GM23248 (cell line): ENCODE measurements at regions not wholly inside any gene's neighbourhood (a gene's known extent, or its start where the extent isn't known, plus 50 kb on each side); places are given as distances from the start of the nearest gene placed in this dataset.

Experiments used
- DNase-seq: peaks from one replicate; pipeline ENCODE4 v3.0.0-alpha.2; 2015
- H2AFZ ChIP-seq: fragments of 200-600 bp; sonication (generic); 2 replicates; pipeline ENCODE4 v1.6.1; 2016; ENCODE audit warnings: antibody characterized with exemption
- H3F3A ChIP-seq: fragments of 200-600 bp; sonication (generic); 2 replicates; pipeline ENCODE4 v1.6.1; 2016; ENCODE audit warnings: mild to moderate bottlenecking, antibody characterized with exemption, mixed run types; ENCODE audit not compliant: insufficient read depth
- H3K27ac ChIP-seq: fragments of 200-600 bp; sonication (generic); 2 replicates; pipeline ENCODE4 v1.5.1; 2016; ENCODE audit warnings: mild to moderate bottlenecking
- H3K27me3 ChIP-seq: fragments of 200-600 bp; sonication (generic); replicated peaks from 2 replicates; pipeline ENCODE4 v1.6.1; 2016; ENCODE audit warnings: mild to moderate bottlenecking; ENCODE audit not compliant: insufficient read depth
- H3K36me3 ChIP-seq: fragments of 200-600 bp; sonication (generic); 2 replicates; pipeline ENCODE4 v1.6.1; 2016; ENCODE audit warnings: low read depth, mild to moderate bottlenecking
- H3K4me1 ChIP-seq: fragments of 200-600 bp; sonication (generic); 2 replicates; pipeline ENCODE4 v1.6.1; 2016; ENCODE audit warnings: mild to moderate bottlenecking; ENCODE audit not compliant: insufficient read depth
- H3K4me2 ChIP-seq: fragments of 200-600 bp; sonication (generic); one replicate; pipeline ENCODE4 v1.6.1; 2016; ENCODE audit warnings: mild to moderate bottlenecking; ENCODE audit not compliant: unreplicated experiment
- H3K4me3 ChIP-seq: fragments of 200-600 bp; sonication (generic); 2 replicates; pipeline ENCODE4 v1.5.1; 2016; ENCODE audit warnings: mild to moderate bottlenecking
- H3K79me2 ChIP-seq: fragments of 200-600 bp; sonication (generic); 2 replicates; pipeline ENCODE4 v1.6.1; 2016; ENCODE audit warnings: mild to moderate bottlenecking; ENCODE audit not compliant: insufficient read depth
- H3K9ac ChIP-seq: fragments of 200-600 bp; sonication (generic); 2 replicates; pipeline ENCODE4 v1.6.1; 2016; ENCODE audit warnings: mild to moderate bottlenecking
- H3K9me2 ChIP-seq: fragments of 200-600 bp; sonication (generic); 2 replicates; pipeline ENCODE4 v1.6.1; 2016; ENCODE audit warnings: mixed run types, mild to moderate bottlenecking, moderate library complexity; ENCODE audit not compliant: insufficient read depth
- H3K9me3 ChIP-seq: fragments of 200-600 bp; sonication (generic); one replicate; pipeline ENCODE4 v1.6.1; 2017; ENCODE audit warnings: low read depth
- H4K20me1 ChIP-seq: fragments of 200-600 bp; sonication (generic); 2 replicates; pipeline ENCODE4 v1.6.0; 2016; ENCODE audit not compliant: insufficient read depth
- EZH2 ChIP-seq: fragments of 200-600 bp; sonication (generic); IDR thresholded peaks from 2 replicates; pipeline ENCODE4 v1.6.1; 2018; ENCODE audit warnings: antibody characterized with exemption, mild to moderate bottlenecking; ENCODE audit not compliant: insufficient read depth, poor library complexity, severe bottlenecking
- EZH2phosphoT487 ChIP-seq: fragments of 200-600 bp; sonication (generic); IDR thresholded peaks from 2 replicates; pipeline ENCODE4 v1.6.1; 2018; ENCODE audit warnings: antibody characterized with exemption, moderate library complexity, mild to moderate bottlenecking, low read depth; ENCODE audit not compliant: insufficient read depth
- WGBS, 2 experiments: methylation state at CpG; one replicate each; pipeline ENCODE4 v1.1.6; 2015 to 2017; ENCODE audit warnings: low lambda C conversion rate in 2 of 2, low coverage in 1 of 2; ENCODE audit errors: missing lambda C conversion rate in 2 of 2; 5-methylcytosine and 5-hydroxymethylcytosine counted together
- in situ Hi-C: fragments of 300-500 bp; cut with MboI; formaldehyde crosslinking; loops from 2 replicates; pipeline ENCODE4 v1.15.0; 2020

GRCh38 chr6:53446151-53446550, 97.4 kb upstream of the ELOVL5 start:
- DNase-seq = no peak
- no peaks in the 10 kb centered on the region for H3K36me3 ChIP-seq
- 36 to 37% methylated on average over 2 of the region's 2 CpGs for WGBS, 2 experiments
- peaks cover 5% of the 10 kb centered on the region for H3F3A ChIP-seq
- no peak overlapping the region for H3K4me2 ChIP-seq
- no peaks in the 10 kb centered on the region for H3K79me2 ChIP-seq
- in situ Hi-C loops = loop anchor here (25.0 kb wide), 1 partner anchor 259 kb away; no protein-coding TSS in a partner anchor
- H4K20me1 ChIP-seq = no peaks in the 10 kb centered on the region
- H3K9me3 ChIP-seq = no peaks in the 10 kb centered on the region
- no peak overlapping the region for H3K9ac ChIP-seq
- H3K4me1 ChIP-seq = peaks cover 12% of the 10 kb centered on the region
- TF ChIP-seq EZH2phosphoT487 = no peak
- no peak for TF ChIP-seq EZH2
- no peak overlapping the region for H3K27ac ChIP-seq
- H3K4me3 ChIP-seq = no peak overlapping the region
- H2AFZ ChIP-seq = no peak overlapping the region
- H3K27me3 ChIP-seq = no peaks in the 10 kb centered on the region
- H3K9me2 ChIP-seq = no peaks in the 10 kb centered on the region

- Histone ChIP-seq H4K20me1 (no peaks in the 10 kb centered on the region), H3K27me3 (no peaks in the 10 kb centered on the region), H3K79me2 (no peaks in the 10 kb centered on the region), H3K9me2 (no peaks in the 10 kb centered on the region), H2AFZ (no peak overlapping the region), H3K4me3 (no peak overlapping the region), H3F3A (peaks cover 30% of the 10 kb centered on the region), H3K9me3 (no peaks in the 10 kb centered on the region), H3K4me2 (peak overlapping the region; percentile 26), H3K4me1 (peaks cover 53% of the 10 kb centered on the region), H3K27ac (peak overlapping the region; percentile 75), H3K9ac (0 out of 2 replicates have a peak overlapping the region, but pooled peaks have one; percentile 16), H3K36me3 (no peaks in the 10 kb centered on the region)
- in situ Hi-C loops = loop anchor here (25.0 kb wide), 1 partner anchor 254 kb away; no protein-coding TSS in a partner anchor
- no peak for TF ChIP-seq EZH2phosphoT487
- no peak for TF ChIP-seq EZH2
- WGBS, 2 experiments = 53 to 66% methylated on average over 3 of the region's 3 CpGs
- peak; percentile 83 for DNase-seq
Measured at GRCh38 chr6:53441761-53442160, 93.0 kb upstream of the ELOVL5 start.

GRCh38 chr6:53441035-53441493, 92.3 kb upstream of the ELOVL5 start:
- Histone ChIP-seq H3K4me2 (peak overlapping the region; percentile 42), H3K27ac (peak overlapping the region; percentile 75), H3K9me3 (no peaks in the 10 kb centered on the region), H4K20me1 (no peaks in the 10 kb centered on the region), H3K36me3 (no peaks in the 10 kb centered on the region), H3K9ac (0 out of 2 replicates have a peak overlapping the region, but pooled peaks have one; percentile 16), H2AFZ (no peak overlapping the region), H3K4me3 (no peak overlapping the region), H3K4me1 (peaks cover 56% of the 10 kb centered on the region), H3K79me2 (no peaks in the 10 kb centered on the region), H3K27me3 (no peaks in the 10 kb centered on the region), H3K9me2 (no peaks in the 10 kb centered on the region), H3F3A (peaks cover 31% of the 10 kb centered on the region)
- in situ Hi-C loops = loop anchor here (25.0 kb wide), 1 partner anchor 254 kb away; no protein-coding TSS in a partner anchor
- peak; percentile 67 for DNase-seq
- TF ChIP-seq EZH2phosphoT487 = no peak
- TF ChIP-seq EZH2 = no peak
- WGBS, 2 experiments = 42 to 44% methylated on average over 1 of the region's 1 CpG

DNA sequence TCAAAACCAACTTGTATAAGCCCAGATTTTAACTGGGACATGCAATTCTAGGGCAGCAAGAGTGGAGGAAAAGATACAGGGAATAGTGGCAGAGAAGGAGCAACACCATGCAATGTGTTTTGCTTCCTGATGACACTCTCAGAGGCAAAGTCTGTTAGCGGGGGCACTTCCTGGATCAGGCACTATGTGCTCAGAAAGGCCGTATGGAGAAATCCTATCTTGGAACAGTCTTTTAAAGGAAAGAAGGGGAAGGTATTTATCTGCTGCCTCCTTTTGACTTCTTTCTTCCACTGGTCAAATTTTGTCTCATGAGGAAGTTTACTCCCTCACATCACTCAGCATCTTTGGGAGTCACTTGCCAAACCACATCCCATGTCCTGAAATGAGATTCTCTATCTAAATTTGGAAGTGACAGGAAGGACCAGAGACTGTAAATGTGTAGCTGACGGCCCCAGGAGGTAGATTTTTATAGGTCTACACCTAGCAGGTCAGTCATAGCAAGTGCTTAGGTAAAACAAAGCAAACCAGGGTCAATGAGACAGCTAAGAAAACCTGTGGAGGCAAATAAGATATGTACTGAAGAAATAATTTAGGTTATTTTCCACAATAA, 91.7 kb upstream of the ELOVL5 start:
- Histone ChIP-seq H3K27ac (peak overlapping the region; percentile 75), H3K27me3 (no peaks in the 10 kb centered on the region), H3K9me3 (no peaks in the 10 kb centered on the region), H4K20me1 (no peaks in the 10 kb centered on the region), H3K4me2 (peak overlapping the region; percentile 42), H3K36me3 (no peaks in the 10 kb centered on the region), H3K4me3 (no peak overlapping the region), H3K4me1 (peaks cover 56% of the 10 kb centered on the region), H3K9ac (no peak overlapping the region), H3K9me2 (no peaks in the 10 kb centered on the region), H3K79me2 (no peaks in the 10 kb centered on the region), H3F3A (peaks cover 31% of the 10 kb centered on the region), H2AFZ (no peak overlapping the region)
- peak; percentile 28 for DNase-seq
- in situ Hi-C loops = loop anchor here (25.0 kb wide), 1 partner anchor 253 kb away; no protein-coding TSS in a partner anchor
- 65 to 67% methylated on average over 3 of the region's 3 CpGs for WGBS, 2 experiments
- TF ChIP-seq EZH2phosphoT487 (no peak), EZH2 (no peak)
